ENCODE measurements at regions not wholly inside any gene's neighbourhood (a gene's known extent, or its start where the extent isn't known, plus 50 kb on each side); places are given as distances from the start of the nearest gene placed in this dataset.

DNA sequence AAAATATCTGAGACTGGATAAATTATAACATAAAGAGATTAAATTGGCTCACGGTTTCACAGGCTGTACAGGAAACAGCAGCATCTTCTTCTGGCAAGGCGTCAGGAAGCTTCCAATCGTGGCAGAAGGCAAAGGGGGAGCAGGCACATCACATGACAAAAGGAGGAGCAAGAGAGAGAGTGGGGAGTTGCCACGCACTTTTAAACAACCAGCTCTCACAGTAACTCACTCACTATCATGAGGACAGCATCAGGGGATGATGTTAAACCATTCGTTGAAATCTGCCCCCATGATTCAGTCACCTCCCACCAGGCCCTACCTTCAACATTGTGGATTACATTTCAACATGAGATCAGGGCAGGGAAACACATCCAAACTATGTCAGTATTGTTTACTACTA is 114.5 kb upstream of the SPATA16 start:
- ChIA-PET POLR2A (no interaction called here), CTCF (no interaction called here)
- DNase-seq (ENCODE audit: low read depth, low spot score) (no peak), FAIRE-seq (no peak)
- BruUV-seq (replicated peaks) = no TSS peak
- H3K9ac ChIP-seq (replicated peaks; ENCODE audit: extremely low read depth, insufficient read depth, low read length) = no peak overlapping the region
- no peaks in the 10 kb centered on the region for H3K36me3 ChIP-seq (ENCODE audit: control insufficient read depth in 2 of 2, extremely low read depth in 1 of 2, insufficient read depth in 2 of 2, low read length in 2 of 2)
- dilution Hi-C loops (cut with MboI; ENCODE audit: extremely low pct_ligation_motif_present, low sequenced_read_pairs) = no loop called here
- no peak overlapping the region for H3K27ac ChIP-seq (ENCODE audit: insufficient read depth, low read depth, low read length)
- H3K27me3 ChIP-seq (ENCODE audit: control insufficient read depth in 2 of 2, insufficient read depth in 2 of 2, low read length in 2 of 2) = no peaks in the 10 kb centered on the region
- TF ChIP-seq, protein P1, sequence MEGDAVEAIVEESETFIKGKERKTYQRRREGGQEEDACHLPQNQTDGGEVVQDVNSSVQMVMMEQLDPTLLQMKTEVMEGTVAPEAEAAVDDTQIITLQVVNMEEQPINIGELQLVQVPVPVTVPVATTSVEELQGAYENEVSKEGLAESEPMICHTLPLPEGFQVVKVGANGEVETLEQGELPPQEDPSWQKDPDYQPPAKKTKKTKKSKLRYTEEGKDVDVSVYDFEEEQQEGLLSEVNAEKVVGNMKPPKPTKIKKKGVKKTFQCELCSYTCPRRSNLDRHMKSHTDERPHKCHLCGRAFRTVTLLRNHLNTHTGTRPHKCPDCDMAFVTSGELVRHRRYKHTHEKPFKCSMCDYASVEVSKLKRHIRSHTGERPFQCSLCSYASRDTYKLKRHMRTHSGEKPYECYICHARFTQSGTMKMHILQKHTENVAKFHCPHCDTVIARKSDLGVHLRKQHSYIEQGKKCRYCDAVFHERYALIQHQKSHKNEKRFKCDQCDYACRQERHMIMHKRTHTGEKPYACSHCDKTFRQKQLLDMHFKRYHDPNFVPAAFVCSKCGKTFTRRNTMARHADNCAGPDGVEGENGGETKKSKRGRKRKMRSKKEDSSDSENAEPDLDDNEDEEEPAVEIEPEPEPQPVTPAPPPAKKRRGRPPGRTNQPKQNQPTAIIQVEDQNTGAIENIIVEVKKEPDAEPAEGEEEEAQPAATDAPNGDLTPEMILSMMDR (IDR thresholded peaks at IDR 0.05; ENCODE audit: extremely low read depth in 1 of 2, insufficient read depth in 1 of 2, low read depth in 1 of 2, low read length in 2 of 2) = no peak
- TF ChIP-seq POLR2A (IDR thresholded peaks at IDR 0.05; ENCODE audit: low read depth, low read length) (no peak), JUN (IDR thresholded peaks at IDR 0.05; ENCODE audit: borderline replicate concordance, insufficient read depth, insufficient read length, low read depth) (no peak), GATA2 (IDR thresholded peaks at IDR 0.05; ENCODE audit: insufficient read depth, insufficient read length, low read depth, low read length) (no peak), MYC (IDR thresholded peaks at IDR 0.05; ENCODE audit: low read depth, low read length) (no peak), EZH2 (IDR thresholded peaks at IDR 0.05; ENCODE audit: borderline replicate concordance, low read depth, low read length, severe bottlenecking) (no peak), POLR2AphosphoS5 (IDR thresholded peaks at IDR 0.05; ENCODE audit: insufficient read depth, low read depth, low read length) (no peak), FOS (IDR thresholded peaks at IDR 0.05; ENCODE audit: borderline replicate concordance, insufficient read depth, low read length) (no peak)
- TF ChIP-seq, protein P2, sequence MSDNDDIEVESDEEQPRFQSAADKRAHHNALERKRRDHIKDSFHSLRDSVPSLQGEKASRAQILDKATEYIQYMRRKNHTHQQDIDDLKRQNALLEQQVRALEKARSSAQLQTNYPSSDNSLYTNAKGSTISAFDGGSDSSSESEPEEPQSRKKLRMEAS (IDR thresholded peaks at IDR 0.05; ENCODE audit: insufficient read depth, insufficient read length) = no peak
- H3K4me3 ChIP-seq (replicated peaks in 1 of 3; ENCODE audit: insufficient read depth in 1 of 3, low read depth in 1 of 3, low read length in 3 of 3) = no peak overlapping the region
- H3K4me2 ChIP-seq (ENCODE audit: insufficient read depth, low read length) = no peak overlapping the region
- H3K9me1 ChIP-seq (replicated peaks; ENCODE audit: control insufficient read depth, extremely low read depth, insufficient read depth, low read length) = no peaks in the 10 kb centered on the region
- H3K79me2 ChIP-seq (ENCODE audit: control insufficient read depth, insufficient read depth, low read length) = no peaks in the 10 kb centered on the region
- H2AFZ ChIP-seq (ENCODE audit: low read depth, low read length) = no peak overlapping the region
- H3K9me3 ChIP-seq (replicated peaks; ENCODE audit: control insufficient read depth, insufficient read depth, low read length) = no peaks in the 10 kb centered on the region
- intact Hi-C loops (cut with micrococcal nuclease) = no loop called here
- no peaks in the 10 kb centered on the region for H4K20me1 ChIP-seq (replicated peaks; ENCODE audit: control insufficient read depth, extremely low read depth, insufficient read depth, low read length)
- H3K4me1 ChIP-seq (ENCODE audit: control insufficient read depth, extremely low read depth, insufficient read depth, low read length) = no peaks in the 10 kb centered on the region

Measured in endothelial cell of umbilical vein (primary cell).